NCI-H2227 (cell line): ENCODE measurements at regions not wholly inside any gene's neighbourhood (a gene's known extent, or its start where the extent isn't known, plus 50 kb on each side); places are given as distances from the start of the nearest gene placed in this dataset.

Experiments
- DNase-seq: peaks from one replicate; lab custom pipeline; 2025; ENCODE audit not compliant: unreplicated experiment; lab: John Stamatoyannopoulos, UW

DNA sequence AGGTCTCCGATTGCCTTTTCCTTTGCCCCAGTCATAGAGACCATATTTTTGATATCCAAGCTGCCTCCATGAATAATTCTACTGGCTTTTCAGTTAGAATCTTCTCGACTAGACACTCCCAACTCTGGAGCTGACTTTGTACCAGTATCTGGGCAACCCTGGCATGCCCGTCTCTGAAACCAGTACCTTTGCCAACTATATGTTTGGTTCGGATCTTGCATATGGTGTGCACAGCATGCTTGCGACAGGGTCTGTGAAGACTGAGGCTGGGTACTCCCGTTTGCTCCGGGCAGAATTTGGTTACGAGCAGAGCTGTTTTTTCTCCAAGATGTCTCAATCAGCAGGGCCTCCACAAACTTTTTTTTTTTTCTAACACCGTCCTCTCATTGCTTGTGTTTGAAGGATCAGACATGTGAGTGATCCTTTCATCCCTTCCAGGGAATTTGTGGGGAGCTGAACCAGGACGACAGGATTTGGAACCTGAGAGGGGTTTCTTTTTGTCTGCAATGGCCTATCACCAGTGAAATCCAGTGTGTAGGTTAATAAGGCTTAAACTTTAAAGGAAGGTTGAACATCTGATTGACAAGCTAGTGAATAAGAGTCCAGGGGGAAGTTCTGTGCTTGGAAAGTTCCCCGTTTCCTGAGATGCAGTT lies 322.3 kb downstream of the MYCN start:
- no peak for DNase-seq

GRCh38 chr2:16261791-16262190 lies 321.4 kb downstream of the MYCN start:
- DNase-seq = no peak

- DNase-seq = no peak
Measured at GRCh38 chr2:16261071-16261470, 320.7 kb downstream of the MYCN start.

- DNase-seq = no peak
Measured at GRCh38 chr2:16260041-16260830, 319.9 kb downstream of the MYCN start.

- DNase-seq = no peak
Measured at GRCh38 chr2:16259010-16259409, 318.7 kb downstream of the MYCN start.

- no peak for DNase-seq
Measured at GRCh38 chr2:16258350-16258749, 318.0 kb downstream of the MYCN start.

DNA sequence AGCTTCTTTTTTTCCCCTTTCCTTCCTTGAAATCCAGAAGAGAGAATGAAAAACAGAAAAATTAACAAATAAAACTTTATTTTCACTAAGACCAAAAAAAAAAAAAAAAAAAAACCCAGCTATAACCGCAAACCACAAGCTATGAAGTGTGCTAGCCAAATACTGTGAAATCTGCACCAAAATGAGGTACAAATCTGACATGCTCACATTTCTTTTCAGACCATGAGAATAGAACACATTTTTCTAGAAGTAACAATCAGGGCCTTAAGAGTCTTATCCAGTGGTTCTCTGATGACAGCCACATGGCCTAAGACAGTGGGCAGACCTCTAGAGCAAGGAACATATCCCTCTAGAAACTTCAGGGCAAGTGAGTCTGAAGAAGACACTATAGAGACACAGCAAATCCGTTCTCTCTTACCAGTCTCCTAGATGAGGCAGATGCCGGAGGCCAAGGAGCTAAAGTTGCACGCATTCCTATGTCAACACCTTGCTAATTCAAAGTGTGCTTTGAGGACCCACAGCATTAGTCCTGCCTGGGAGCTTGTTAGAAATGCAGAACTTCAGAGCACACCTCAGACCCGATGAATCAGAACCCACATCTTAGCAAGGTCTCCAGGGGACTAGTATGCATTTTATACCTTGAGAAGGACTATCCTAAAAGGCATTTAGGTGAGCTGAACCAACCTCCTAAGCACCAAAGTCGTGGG lies 317.1 kb downstream of the MYCN start:
- no peak for DNase-seq

GRCh38 chr2:16256601-16257321 lies 316.4 kb downstream of the MYCN start:
- DNase-seq = no peak

- no peak for DNase-seq
Measured at GRCh38 chr2:16255120-16255519, 314.8 kb downstream of the MYCN start.

- DNase-seq = no peak
Measured at GRCh38 chr2:16254356-16254965, 314.1 kb downstream of the MYCN start.

DNA sequence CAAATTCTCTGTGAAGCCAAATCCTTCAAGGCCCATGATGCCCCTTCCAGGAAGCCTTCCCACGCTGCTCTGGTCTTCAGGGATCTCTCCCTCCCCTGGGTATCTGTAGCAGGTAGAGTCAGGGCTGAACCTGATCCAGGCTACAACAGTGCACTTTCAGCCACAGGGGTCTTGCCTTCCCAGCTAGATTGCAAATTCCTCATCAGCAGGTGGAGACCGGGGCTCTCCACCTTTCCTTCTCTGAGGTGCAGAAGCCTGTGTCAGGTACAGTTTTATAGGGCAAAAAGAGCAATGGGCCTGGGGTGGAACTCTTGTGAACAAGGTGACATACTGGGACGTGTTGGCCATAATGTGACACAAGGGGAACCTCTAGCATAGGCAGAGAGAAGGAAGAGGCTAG lies 312.9 kb downstream of the MYCN start:
- DNase-seq = no peak

DNA sequence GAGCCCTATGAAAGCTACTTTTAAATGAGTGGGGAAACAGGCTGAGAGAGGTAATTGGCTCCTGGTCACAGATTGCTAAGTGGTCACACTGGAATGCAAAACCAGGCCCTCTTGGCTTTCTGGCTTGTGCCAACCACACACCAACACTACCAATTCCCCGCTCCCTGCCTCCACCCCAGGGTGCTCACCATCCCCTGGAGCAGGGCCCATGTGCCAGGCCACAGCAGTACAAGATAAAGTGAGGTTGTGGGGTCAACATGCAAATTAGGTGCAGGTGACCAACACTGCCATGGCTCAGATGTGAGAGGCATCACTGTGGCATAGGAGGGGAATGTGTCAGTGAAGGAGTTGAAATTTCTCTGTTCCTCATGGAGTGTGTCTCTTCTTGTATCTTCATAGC lies 312.5 kb downstream of the MYCN start:
- no peak for DNase-seq

DNA sequence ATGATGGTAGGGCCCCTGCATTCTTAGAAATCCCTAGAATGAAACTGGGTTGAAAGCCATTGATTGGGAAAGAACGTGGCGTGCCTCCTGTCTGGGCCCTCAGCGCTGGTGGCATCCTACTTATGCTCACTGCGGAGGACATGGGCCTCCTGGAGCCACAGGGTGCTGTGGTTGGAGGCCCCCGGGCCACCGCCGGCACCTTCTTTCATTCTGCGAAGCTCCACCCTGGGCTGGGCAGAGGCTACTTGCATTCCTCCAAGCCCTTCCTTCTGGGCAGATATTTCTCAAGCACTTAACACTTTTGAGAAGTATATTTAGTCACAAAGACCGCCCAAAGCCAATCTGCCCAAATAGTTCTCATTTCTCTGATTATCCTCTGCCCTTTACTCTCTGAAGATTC lies 311.9 kb downstream of the MYCN start:
- DNase-seq = no peak

GRCh38 chr2:16251511-16252225 lies 311.3 kb downstream of the MYCN start:
- no peak for DNase-seq

DNA sequence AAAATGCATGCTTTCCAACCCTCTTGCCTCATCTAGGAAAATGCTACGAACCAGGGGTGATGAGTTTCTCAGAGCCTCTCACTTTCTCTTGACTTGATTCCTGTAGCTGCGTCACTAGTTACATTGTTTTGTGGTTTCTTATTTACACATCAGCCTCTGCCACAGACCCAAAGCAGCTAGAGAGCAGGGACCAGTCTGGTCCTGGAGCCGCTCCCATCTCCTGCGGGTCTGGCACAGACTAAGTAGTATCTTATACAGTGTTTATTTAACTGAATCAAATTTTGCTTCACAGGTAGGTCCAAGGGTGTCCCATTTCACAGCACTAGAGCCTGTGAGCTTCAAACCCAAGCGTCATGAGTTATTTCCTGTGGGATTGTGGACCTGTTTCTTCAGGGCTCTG lies 310.5 kb downstream of the MYCN start:
- no peak for DNase-seq

DNA sequence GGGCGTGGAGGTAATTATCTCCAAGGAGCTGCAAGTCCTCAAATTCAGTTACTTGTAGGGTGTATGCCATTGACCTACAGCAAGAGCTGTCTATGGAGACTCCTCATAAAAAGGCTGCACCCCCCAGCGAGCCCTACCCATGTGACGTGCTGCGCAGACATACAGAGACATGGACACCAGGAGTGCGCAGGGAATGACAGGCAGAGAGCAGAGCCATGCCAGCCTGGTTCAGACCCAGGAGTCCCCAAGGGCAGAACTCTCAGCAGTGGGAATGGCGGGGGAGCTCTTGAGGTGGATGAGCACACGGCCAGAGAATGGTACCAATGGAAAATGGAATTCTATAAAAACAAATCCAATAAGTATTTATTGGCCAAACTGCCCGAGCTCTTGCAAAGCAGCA lies 310.1 kb downstream of the MYCN start:
- DNase-seq = no peak

GRCh38 chr2:16250056-16250425 lies 309.7 kb downstream of the MYCN start:
- DNase-seq = no peak

DNA sequence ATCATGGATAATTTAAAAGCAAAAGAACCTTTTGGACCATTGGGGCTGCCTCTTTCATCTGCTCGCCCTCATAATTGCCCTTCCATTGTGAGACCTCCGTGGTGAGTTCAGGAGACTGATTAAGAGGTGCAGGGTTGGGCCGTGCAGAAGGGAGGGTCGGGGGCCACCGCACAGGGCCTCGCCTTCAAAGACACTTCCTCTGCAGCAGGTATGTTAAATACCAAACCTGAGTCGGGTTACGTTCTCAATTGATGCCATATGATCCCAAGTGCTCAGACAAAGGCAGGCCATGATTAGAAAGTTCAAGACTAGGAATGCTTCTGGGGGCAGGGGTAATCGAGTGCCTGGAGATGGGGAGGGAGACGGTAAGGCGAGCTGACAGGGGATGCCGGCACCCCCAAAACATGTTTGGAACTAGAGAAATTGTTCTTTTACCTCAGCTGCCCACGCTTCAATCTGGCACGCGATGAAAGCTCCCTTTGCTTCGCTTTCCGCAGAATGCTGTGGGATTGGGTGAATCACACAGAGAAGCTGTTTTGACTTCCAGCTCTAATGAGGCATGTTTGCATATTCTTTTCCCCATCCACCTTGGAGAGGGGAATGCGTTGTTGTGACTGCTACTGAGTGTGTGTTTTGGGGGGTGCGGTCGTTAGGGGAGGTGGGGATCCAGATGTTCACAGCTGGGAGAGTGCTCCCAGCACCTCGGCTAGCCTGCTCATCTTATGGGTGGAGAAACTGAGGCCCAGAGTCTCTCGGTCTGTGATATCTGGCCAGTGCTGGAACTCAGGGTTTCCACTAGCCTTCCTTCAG lies 309.1 kb downstream of the MYCN start:
- no peak for DNase-seq

GRCh38 chr2:16248571-16249105 lies 308.3 kb downstream of the MYCN start:
- DNase-seq = no peak
